ENCODE measurements at regions not wholly inside any gene's neighbourhood (a gene's known extent, or its start where the extent isn't known, plus 50 kb on each side); places are given as distances from the start of the nearest gene placed in this dataset.

DNA sequence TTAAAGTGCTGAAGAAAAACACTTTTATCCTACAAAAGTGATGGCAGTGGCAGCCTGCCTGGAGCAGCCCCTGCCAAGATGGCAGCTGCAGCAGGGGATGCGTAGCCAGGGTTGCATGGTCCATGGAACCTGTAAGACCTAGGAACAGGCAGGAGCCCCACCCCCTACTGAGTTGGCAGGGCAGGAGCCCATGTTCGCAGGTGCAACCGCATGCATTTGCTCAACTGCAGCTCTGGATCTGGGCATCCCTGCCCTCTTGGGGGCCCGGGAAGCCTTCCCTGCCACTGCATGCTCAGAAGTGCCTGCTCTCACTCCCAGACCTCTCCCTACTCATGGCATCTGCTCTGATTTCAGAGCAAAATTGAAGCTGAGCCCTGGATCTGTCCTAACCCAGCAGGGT, 779.6 kb downstream of the CDH18 start:
- TF ChIP-seq, protein P1, sequence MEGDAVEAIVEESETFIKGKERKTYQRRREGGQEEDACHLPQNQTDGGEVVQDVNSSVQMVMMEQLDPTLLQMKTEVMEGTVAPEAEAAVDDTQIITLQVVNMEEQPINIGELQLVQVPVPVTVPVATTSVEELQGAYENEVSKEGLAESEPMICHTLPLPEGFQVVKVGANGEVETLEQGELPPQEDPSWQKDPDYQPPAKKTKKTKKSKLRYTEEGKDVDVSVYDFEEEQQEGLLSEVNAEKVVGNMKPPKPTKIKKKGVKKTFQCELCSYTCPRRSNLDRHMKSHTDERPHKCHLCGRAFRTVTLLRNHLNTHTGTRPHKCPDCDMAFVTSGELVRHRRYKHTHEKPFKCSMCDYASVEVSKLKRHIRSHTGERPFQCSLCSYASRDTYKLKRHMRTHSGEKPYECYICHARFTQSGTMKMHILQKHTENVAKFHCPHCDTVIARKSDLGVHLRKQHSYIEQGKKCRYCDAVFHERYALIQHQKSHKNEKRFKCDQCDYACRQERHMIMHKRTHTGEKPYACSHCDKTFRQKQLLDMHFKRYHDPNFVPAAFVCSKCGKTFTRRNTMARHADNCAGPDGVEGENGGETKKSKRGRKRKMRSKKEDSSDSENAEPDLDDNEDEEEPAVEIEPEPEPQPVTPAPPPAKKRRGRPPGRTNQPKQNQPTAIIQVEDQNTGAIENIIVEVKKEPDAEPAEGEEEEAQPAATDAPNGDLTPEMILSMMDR (IDR thresholded peaks at IDR 0.05), result no peak
- TF ChIP-seq POLR2A (IDR thresholded peaks at IDR 0.05), result no peak

All from body of pancreas (tissue), 4 donors.